Spinal cord (tissue), 9 donors: ENCODE measurements at regions not wholly inside any gene's neighbourhood (a gene's known extent, or its start where the extent isn't known, plus 50 kb on each side); places are given as distances from the start of the nearest gene placed in this dataset.
"Not testable (repeated sequence)": the region's sequence is repeated elsewhere in the genome, so short reads cannot be mapped to it uniquely, and the experiment has no call there.

Experiments used
- DNase-seq, 6 donors: peaks; one replicate each; pipeline versions ENCODE4 v3.0.0 to v3.0.0-alpha.2; 2013 to 2015; ENCODE audit warnings: low spot score in 6 of 6, low read depth in 4 of 6
- H3K27ac ChIP-seq: one replicate; pipeline ENCODE4 v1.5.1; 2013; ENCODE audit warnings: low read depth, low read length, control low read depth
- H3K27me3 ChIP-seq: one replicate; pipeline ENCODE4 v1.6.1; 2013; ENCODE audit warnings: low read length; ENCODE audit not compliant: control insufficient read depth, insufficient read depth
- H3K36me3 ChIP-seq: one replicate; pipeline ENCODE4 v1.6.1; 2013; ENCODE audit warnings: low read length; ENCODE audit not compliant: control insufficient read depth, insufficient read depth
- H3K4me1 ChIP-seq: one replicate; pipeline ENCODE4 v1.6.1; 2013; ENCODE audit warnings: low read length; ENCODE audit not compliant: control insufficient read depth, insufficient read depth
- H3K4me3 ChIP-seq: one replicate; pipeline ENCODE4 v1.5.1; 2013; ENCODE audit warnings: low read depth, low read length, control low read depth
- H3K9me3 ChIP-seq: one replicate; pipeline ENCODE4 v1.6.1; 2013; ENCODE audit warnings: low read length; ENCODE audit not compliant: control insufficient read depth, insufficient read depth
- WGBS: methylation state at CpG from one replicate; pipeline ENCODE4 v1.1.5; 2013; ENCODE audit warnings: missing lambda C conversion rate; ENCODE audit not compliant: insufficient coverage; 5-methylcytosine and 5-hydroxymethylcytosine counted together
- donor health status: healthy.

- H3K4me3 ChIP-seq, H3K9me3 ChIP-seq, H3K36me3 ChIP-seq, H3K27ac ChIP-seq, H3K27me3 ChIP-seq, H3K4me1 ChIP-seq, DNase-seq: not testable (repeated sequence)
- WGBS = no CpG with 5 or more reads among the region's 4 CpGs
These were observed 77.5 kb upstream of the DST start for GRCh38 chr6:56720202-56720601.

DNA sequence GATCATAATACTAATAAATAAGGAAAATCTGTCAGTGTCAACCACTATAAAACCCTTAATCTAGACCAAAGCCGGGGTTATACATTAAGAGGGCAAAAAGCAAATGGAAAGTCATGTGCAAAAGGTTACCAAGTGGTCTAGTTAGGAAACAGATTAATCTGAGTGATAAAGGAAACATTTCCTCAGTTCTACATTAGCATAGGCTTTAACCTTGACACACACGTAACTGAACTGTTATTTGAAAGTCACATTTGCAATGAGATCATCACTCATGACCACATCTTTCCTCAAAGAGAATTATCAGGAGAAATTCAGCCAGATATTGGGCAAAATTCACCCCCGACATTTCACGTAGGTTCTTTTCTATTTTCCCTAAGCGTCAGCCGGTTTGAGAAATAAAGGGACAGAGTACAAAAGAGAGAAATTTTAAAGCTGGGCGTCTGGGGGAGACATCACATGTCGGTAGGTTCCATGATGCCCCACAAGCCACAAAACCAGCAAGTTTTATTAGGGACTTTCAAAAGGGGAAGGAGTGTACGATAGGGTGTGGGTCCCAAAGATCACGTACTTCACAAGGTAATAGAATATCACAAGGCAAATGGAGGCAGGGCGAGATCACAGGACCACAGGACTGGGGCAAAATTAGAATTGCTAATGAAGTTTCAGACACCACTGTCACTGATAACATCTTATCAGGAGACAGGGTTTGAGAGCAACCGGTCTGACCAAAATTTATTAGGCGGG is 76.8 kb upstream of the DST start:
- not testable (repeated sequence) for H3K27me3 ChIP-seq, H3K27ac ChIP-seq, H3K9me3 ChIP-seq, DNase-seq, H3K4me3 ChIP-seq, H3K36me3 ChIP-seq, H3K4me1 ChIP-seq
- WGBS = 98% methylated on average over 6 of the region's 13 CpGs

DNA sequence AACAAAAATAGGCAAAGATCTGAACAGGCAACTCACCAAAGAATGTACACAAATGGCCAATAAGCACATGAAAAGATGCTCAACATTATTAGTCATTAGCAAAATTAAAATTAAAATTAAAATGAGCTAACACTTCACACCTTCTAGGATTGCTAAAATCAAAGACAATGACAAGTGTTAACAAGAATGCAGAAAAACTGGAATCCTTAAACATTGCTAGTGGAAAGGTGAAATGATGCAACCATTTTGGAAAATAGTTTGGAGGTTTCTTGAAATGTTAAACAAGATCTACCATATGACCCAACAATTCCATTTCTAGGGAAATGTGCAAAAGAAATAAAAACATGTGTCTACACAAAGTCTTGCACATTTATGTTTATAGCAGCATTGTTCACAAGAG is 75.5 kb upstream of the DST start:
- Histone ChIP-seq H3K4me1 (peaks cover 2% of the 10 kb centered on the region), H3K9me3 (no peaks in the 10 kb centered on the region), H3K4me3 (no peak overlapping the region), H3K27me3 (no peaks in the 10 kb centered on the region), H3K36me3 (no peaks in the 10 kb centered on the region), H3K27ac (no peak overlapping the region)
- DNase-seq = no peak

GRCh38 chr6:56716229-56716628 is 73.5 kb upstream of the DST start:
- WGBS = no CpG with 5 or more reads among the region's 3 CpGs
- no peaks in the 10 kb centered on the region for H3K4me1 ChIP-seq
- H3K9me3 ChIP-seq = no peaks in the 10 kb centered on the region
- DNase-seq = no peak
- no peak overlapping the region for H3K27ac ChIP-seq
- no peak overlapping the region for H3K4me3 ChIP-seq
- no peaks in the 10 kb centered on the region for H3K27me3 ChIP-seq
- H3K36me3 ChIP-seq = no peaks in the 10 kb centered on the region

GRCh38 chr6:56715741-56716140 is 73.1 kb upstream of the DST start:
- no peaks in the 10 kb centered on the region for H3K4me1 ChIP-seq
- no peaks in the 10 kb centered on the region for H3K9me3 ChIP-seq
- no peak overlapping the region for H3K27ac ChIP-seq
- H3K4me3 ChIP-seq = no peak overlapping the region
- WGBS = 14% methylated on average over 2 of the region's 3 CpGs
- no peaks in the 10 kb centered on the region for H3K36me3 ChIP-seq
- peak in 1 of 6 donors; percentile 55 for DNase-seq
- H3K27me3 ChIP-seq = no peaks in the 10 kb centered on the region

DNA sequence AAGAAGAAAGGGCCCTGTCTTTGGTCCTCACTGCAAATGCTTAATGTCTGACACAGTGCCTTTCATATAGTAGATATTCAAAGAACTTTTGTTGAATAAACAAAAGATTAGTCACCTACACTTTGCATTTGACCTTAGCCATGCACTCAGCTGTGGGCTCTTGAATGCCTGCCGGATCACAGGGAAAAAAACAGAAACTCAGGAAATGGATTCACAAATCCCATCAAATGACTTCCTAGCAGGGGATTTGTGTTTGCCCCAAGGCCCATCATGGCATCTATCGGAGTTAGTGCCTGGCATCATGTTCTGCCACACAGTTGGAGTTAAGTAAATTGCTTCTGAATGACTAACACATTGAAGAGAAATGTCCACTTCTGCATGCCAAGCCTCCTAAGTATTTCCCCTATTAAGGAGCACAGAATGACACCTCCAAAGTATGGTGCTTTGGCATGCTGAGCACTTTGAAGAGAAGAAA is 72.3 kb upstream of the DST start:
- WGBS = 17% methylated on average over 2 of the region's 2 CpGs

DNA sequence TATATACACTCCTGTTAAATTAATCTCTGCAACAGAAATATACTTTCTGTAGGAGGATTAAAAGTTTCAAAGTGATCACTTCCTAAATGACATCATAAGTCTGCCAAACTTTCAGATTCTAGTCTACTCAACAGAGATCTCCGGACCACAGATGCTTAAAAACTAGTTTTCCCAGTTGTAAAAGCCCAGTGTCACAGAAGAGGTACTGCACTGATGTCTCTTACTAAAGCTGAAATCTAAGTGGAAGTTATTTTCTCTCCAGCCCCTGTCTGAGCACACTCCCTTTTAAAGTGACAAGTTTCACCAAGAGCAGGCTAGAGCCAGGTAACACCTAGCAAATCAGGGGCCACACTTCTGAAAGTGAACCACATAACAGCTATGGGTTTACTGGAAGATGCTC is 71.6 kb upstream of the DST start:
- DNase-seq = no peak
- Histone ChIP-seq H3K36me3 (no peaks in the 10 kb centered on the region), H3K27me3 (no peaks in the 10 kb centered on the region), H3K27ac (no peak overlapping the region), H3K9me3 (no peaks in the 10 kb centered on the region), H3K4me3 (no peak overlapping the region), H3K4me1 (no peaks in the 10 kb centered on the region)
- no CpG with 5 or more reads among the region's 1 CpG for WGBS

More for the DNA sequence above, 72.3 kb upstream of the DST start:
- peak in 2 of 6 donors; percentile 21 to 27 for DNase-seq
- no peak overlapping the region for H3K4me3 ChIP-seq
- H3K4me1 ChIP-seq = no peaks in the 10 kb centered on the region
- no peaks in the 10 kb centered on the region for H3K9me3 ChIP-seq
- no peaks in the 10 kb centered on the region for H3K36me3 ChIP-seq
- no peaks in the 10 kb centered on the region for H3K27me3 ChIP-seq
- no peak overlapping the region for H3K27ac ChIP-seq

DNA sequence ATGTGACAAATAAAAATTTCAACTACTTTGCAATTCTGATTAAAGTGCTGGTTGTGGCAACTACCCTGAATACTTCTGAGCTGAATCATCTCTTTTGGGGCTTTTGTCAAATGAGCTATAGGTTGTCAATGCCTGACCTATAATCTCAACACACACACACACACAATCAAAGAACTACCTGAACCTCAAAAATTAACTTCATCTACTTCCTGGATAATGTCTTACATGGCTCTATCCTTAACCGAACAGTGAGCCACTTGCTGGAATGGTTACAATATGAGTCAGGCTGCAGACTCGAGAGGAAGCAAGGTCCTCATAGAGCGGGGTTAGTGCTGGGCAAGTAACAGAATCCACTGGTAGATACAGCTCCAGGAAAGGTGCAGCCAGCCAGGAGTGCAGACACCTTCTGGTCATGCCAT is 70.6 kb upstream of the DST start:
- H3K4me1 ChIP-seq = no peaks in the 10 kb centered on the region
- no peak for DNase-seq
- WGBS = 85% methylated on average over 3 of the region's 3 CpGs
- H3K4me3 ChIP-seq = no peak overlapping the region
- H3K36me3 ChIP-seq = no peaks in the 10 kb centered on the region
- no peaks in the 10 kb centered on the region for H3K27me3 ChIP-seq
- H3K27ac ChIP-seq = no peak overlapping the region
- H3K9me3 ChIP-seq = no peaks in the 10 kb centered on the region

GRCh38 chr6:56710967-56711366 is 68.3 kb upstream of the DST start:
- Histone ChIP-seq H3K36me3 (no peaks in the 10 kb centered on the region), H3K4me3 (no peak overlapping the region), H3K4me1 (peaks cover 5% of the 10 kb centered on the region), H3K27ac (no peak overlapping the region), H3K27me3 (no peaks in the 10 kb centered on the region), H3K9me3 (no peaks in the 10 kb centered on the region)
- no CpG with 5 or more reads among the region's 1 CpG for WGBS
- DNase-seq = no peak

- Histone ChIP-seq H3K4me1 (peaks cover 5% of the 10 kb centered on the region), H3K4me3 (no peak overlapping the region), H3K36me3 (no peaks in the 10 kb centered on the region), H3K27ac (no peak overlapping the region), H3K9me3 (no peaks in the 10 kb centered on the region), H3K27me3 (no peaks in the 10 kb centered on the region)
- no CpG with 5 or more reads among the region's 4 CpGs for WGBS
- peak in 1 of 6 donors; percentile 7 for DNase-seq
These were observed 67.0 kb upstream of the DST start for GRCh38 chr6:56709650-56710049.
